Adrenal gland (tissue), 5 donors: ENCODE measurements at regions not wholly inside any gene's neighbourhood (a gene's known extent, or its start where the extent isn't known, plus 50 kb on each side); places are given as distances from the start of the nearest gene placed in this dataset.

ENCODE experiments used
- POLR2A ChIP-seq, 2 donors: fragments of 450-650 bp; IDR thresholded peaks; one replicate each; pipeline ENCODE4 v1.6.1; 2017; ENCODE audit warnings: antibody characterized with exemption in 2 of 2, mild to moderate bottlenecking in 2 of 2, moderate library complexity in 1 of 2
- TF ChIP-seq, protein P1 (sequence below), 6 experiments: fragments of 450-650 bp in 4 of 6; fragments of 200-600 bp in 2 of 6; sonication (generic) in 1 of 6; IDR thresholded peaks; 1 replicate in 5 of 6; 2 replicates in 1 of 6; pipeline versions ENCODE4 v1.5.1 to v1.8.0; 2016 to 2021; ENCODE audit warnings: antibody characterized with exemption in 6 of 6, mild to moderate bottlenecking in 2 of 6, moderate library complexity in 1 of 6
- donor health status: DM: no; HTN: no; CAD: no.

- TF ChIP-seq, protein P1, sequence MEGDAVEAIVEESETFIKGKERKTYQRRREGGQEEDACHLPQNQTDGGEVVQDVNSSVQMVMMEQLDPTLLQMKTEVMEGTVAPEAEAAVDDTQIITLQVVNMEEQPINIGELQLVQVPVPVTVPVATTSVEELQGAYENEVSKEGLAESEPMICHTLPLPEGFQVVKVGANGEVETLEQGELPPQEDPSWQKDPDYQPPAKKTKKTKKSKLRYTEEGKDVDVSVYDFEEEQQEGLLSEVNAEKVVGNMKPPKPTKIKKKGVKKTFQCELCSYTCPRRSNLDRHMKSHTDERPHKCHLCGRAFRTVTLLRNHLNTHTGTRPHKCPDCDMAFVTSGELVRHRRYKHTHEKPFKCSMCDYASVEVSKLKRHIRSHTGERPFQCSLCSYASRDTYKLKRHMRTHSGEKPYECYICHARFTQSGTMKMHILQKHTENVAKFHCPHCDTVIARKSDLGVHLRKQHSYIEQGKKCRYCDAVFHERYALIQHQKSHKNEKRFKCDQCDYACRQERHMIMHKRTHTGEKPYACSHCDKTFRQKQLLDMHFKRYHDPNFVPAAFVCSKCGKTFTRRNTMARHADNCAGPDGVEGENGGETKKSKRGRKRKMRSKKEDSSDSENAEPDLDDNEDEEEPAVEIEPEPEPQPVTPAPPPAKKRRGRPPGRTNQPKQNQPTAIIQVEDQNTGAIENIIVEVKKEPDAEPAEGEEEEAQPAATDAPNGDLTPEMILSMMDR (IDR thresholded peaks at IDR 0.05): no peak
- TF ChIP-seq POLR2A (IDR thresholded peaks at IDR 0.05): no peak
Measured at GRCh38 chr4:62377700-62378099, 1177.6 kb downstream of the ADGRL3 start.
